ENCODE measurements at regions not wholly inside any gene's neighbourhood (a gene's known extent, or its start where the extent isn't known, plus 50 kb on each side); places are given as distances from the start of the nearest gene placed in this dataset.

- TF ChIP-seq, protein P1, sequence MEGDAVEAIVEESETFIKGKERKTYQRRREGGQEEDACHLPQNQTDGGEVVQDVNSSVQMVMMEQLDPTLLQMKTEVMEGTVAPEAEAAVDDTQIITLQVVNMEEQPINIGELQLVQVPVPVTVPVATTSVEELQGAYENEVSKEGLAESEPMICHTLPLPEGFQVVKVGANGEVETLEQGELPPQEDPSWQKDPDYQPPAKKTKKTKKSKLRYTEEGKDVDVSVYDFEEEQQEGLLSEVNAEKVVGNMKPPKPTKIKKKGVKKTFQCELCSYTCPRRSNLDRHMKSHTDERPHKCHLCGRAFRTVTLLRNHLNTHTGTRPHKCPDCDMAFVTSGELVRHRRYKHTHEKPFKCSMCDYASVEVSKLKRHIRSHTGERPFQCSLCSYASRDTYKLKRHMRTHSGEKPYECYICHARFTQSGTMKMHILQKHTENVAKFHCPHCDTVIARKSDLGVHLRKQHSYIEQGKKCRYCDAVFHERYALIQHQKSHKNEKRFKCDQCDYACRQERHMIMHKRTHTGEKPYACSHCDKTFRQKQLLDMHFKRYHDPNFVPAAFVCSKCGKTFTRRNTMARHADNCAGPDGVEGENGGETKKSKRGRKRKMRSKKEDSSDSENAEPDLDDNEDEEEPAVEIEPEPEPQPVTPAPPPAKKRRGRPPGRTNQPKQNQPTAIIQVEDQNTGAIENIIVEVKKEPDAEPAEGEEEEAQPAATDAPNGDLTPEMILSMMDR (IDR thresholded peaks at IDR 0.05), result no peak
- TF ChIP-seq POLR2A (IDR thresholded peaks at IDR 0.05; ENCODE audit: low read depth), result no peak
- no peak for TF ChIP-seq POLR2AphosphoS5 (IDR thresholded peaks at IDR 0.05)
- TF ChIP-seq EP300 (IDR thresholded peaks at IDR 0.05), result no peak
Observed at GRCh38 chr4:151555151-151555945, 146.4 kb downstream of the FHIP1A start.

Measured in esophagus muscularis mucosa (tissue), 4 donors.